AG04450 (cell line): ENCODE measurements at regions not wholly inside any gene's neighbourhood (a gene's known extent, or its start where the extent isn't known, plus 50 kb on each side); places are given as distances from the start of the nearest gene placed in this dataset.
"Not testable (repeated sequence)": the region's sequence is repeated elsewhere in the genome, so short reads cannot be mapped to it uniquely, and the experiment has no call there.

Experiments used
- CTCF ChIA-PET: fragments of 300-600, 350-600 bp; formaldehyde crosslinking; extraction: SDS; loops from one replicate; lab custom pipeline; 2022; ENCODE audit warnings: antibody characterized with exemption, inconsistent platforms; lab: Charles Lee
- POLR2A ChIA-PET: fragments of 350-600 bp; formaldehyde crosslinking; extraction: SDS; loops from one replicate; lab custom pipeline; 2021; ENCODE audit warnings: antibody characterized with exemption, inconsistent platforms; lab: Yijun Ruan, JAX
- DNase-seq: peaks from one replicate; pipeline ENCODE4 v3.0.0-alpha.2; 2011; ENCODE audit warnings: low read depth, low spot score
- H3K27ac ChIP-seq: one replicate; pipeline ENCODE4 v1.5.1; 2012; ENCODE audit warnings: low read depth, low read length, control low read depth
- H3K27me3 ChIP-seq: one replicate; pipeline ENCODE4 v1.6.0; 2012; ENCODE audit warnings: low read length; ENCODE audit not compliant: control insufficient read depth, insufficient read depth
- H3K4me3 ChIP-seq: 2 replicates; pipeline ENCODE4 v1.5.1; 2011; ENCODE audit warnings: mild to moderate bottlenecking, low read depth, low read length, control low read depth
- H3K9me3 ChIP-seq: 2 replicates; pipeline ENCODE4 v1.5.1; 2012; ENCODE audit warnings: low read length; ENCODE audit not compliant: control insufficient read depth, insufficient read depth
- CTCF ChIP-seq: IDR thresholded peaks from 2 replicates; pipeline ENCODE4 v1.5.1; 2011; ENCODE audit warnings: low read depth, low read length, control low read depth, inconsistent platforms

GRCh38 chr13:61275251-61275650 is 140.4 kb downstream of the PCDH20 start:
- Histone ChIP-seq H3K27ac (no peak overlapping the region), H3K4me3 (no peak overlapping the region), H3K27me3 (no peaks in the 10 kb centered on the region), H3K9me3 (no peaks in the 10 kb centered on the region)
- no peak for DNase-seq
- POLR2A ChIA-PET, result no interaction called here
- CTCF ChIA-PET, result no interaction called here
- TF ChIP-seq CTCF, result no peak

- CTCF ChIA-PET, H3K27me3 ChIP-seq, H3K9me3 ChIP-seq, H3K4me3 ChIP-seq, POLR2A ChIA-PET, H3K27ac ChIP-seq, DNase-seq: not testable (repeated sequence)
Measured at GRCh38 chr13:61266896-61267295, 148.8 kb downstream of the PCDH20 start.

GRCh38 chr13:61261746-61262472 is 153.7 kb downstream of the PCDH20 start:
- ChIA-PET CTCF (no interaction called here), POLR2A (no interaction called here)
- Histone ChIP-seq H3K9me3 (peaks cover 2% of the 10 kb centered on the region; the same call in 1 of the 2 replicates), H3K27ac (no peak overlapping the region), H3K4me3 (no peak overlapping the region), H3K27me3 (no peaks in the 10 kb centered on the region)
- no peak for TF ChIP-seq CTCF
- DNase-seq, result no peak

- POLR2A ChIA-PET, result no interaction called here
- H3K27ac ChIP-seq, result no peak overlapping the region
- H3K4me3 ChIP-seq, result no peak overlapping the region
- H3K9me3 ChIP-seq, result no peaks in the 10 kb centered on the region
- no peak for DNase-seq
- H3K27me3 ChIP-seq, result no peaks in the 10 kb centered on the region
- TF ChIP-seq CTCF, result no peak
- CTCF ChIA-PET, result no interaction called here
Measured at GRCh38 chr13:61258185-61258584, 157.5 kb downstream of the PCDH20 start.

- Histone ChIP-seq H3K27me3 (no peaks in the 10 kb centered on the region), H3K9me3 (no peaks in the 10 kb centered on the region), H3K4me3 (no peak overlapping the region), H3K27ac (no peak overlapping the region)
- no peak for TF ChIP-seq CTCF
- POLR2A ChIA-PET, result no interaction called here
- DNase-seq, result no peak
- CTCF ChIA-PET, result no interaction called here
Measured at GRCh38 chr13:61255040-61255796, 160.4 kb downstream of the PCDH20 start.
